NCI-H82 treated with DMSO at 0.1 percent for 48 hours (cell line): ENCODE measurements at regions not wholly inside any gene's neighbourhood (a gene's known extent, or its start where the extent isn't known, plus 50 kb on each side); places are given as distances from the start of the nearest gene placed in this dataset.

Source experiments
- DNase-seq: peaks from one replicate; lab custom pipeline; 2025; ENCODE audit not compliant: unreplicated experiment; lab: John Stamatoyannopoulos, UW

- DNase-seq, result no peak
Observed at GRCh38 chr4:30930276-30930675, 210.1 kb downstream of the PCDH7 start.

GRCh38 chr4:30932581-30932980 is 212.4 kb downstream of the PCDH7 start:
- DNase-seq, result no peak

- no peak for DNase-seq
Observed at GRCh38 chr4:30939069-30939468, 218.9 kb downstream of the PCDH7 start.

- DNase-seq, result no peak
Observed at GRCh38 chr4:30939684-30940083, 219.5 kb downstream of the PCDH7 start.

GRCh38 chr4:30941641-30942040 is 221.5 kb downstream of the PCDH7 start:
- no peak for DNase-seq

- DNase-seq, result no peak
Observed at GRCh38 chr4:30943356-30943755, 223.2 kb downstream of the PCDH7 start.

- no peak for DNase-seq
Observed at GRCh38 chr4:30945586-30945985, 225.4 kb downstream of the PCDH7 start.

GRCh38 chr4:30946288-30946687 is 226.1 kb downstream of the PCDH7 start:
- no peak for DNase-seq

- no peak for DNase-seq
Observed at GRCh38 chr4:30948653-30949052, 228.5 kb downstream of the PCDH7 start.

GRCh38 chr4:30950737-30951136 is 230.6 kb downstream of the PCDH7 start:
- no peak for DNase-seq

- no peak for DNase-seq
Observed at GRCh38 chr4:30952526-30953219, 232.5 kb downstream of the PCDH7 start.

- DNase-seq, result no peak
Observed at GRCh38 chr4:30953799-30954198, 233.6 kb downstream of the PCDH7 start.

GRCh38 chr4:30956916-30957315 is 236.7 kb downstream of the PCDH7 start:
- DNase-seq, result no peak

GRCh38 chr4:30957706-30958105 is 237.5 kb downstream of the PCDH7 start:
- DNase-seq, result no peak

GRCh38 chr4:30959781-30960485 is 239.8 kb downstream of the PCDH7 start:
- no peak for DNase-seq

GRCh38 chr4:30962939-30963338 is 242.8 kb downstream of the PCDH7 start:
- no peak for DNase-seq

GRCh38 chr4:30968926-30969325 is 248.8 kb downstream of the PCDH7 start:
- no peak for DNase-seq

GRCh38 chr4:30972542-30972941 is 252.4 kb downstream of the PCDH7 start:
- DNase-seq, result no peak

- DNase-seq, result no peak
Observed at GRCh38 chr4:30973993-30974392, 253.8 kb downstream of the PCDH7 start.

GRCh38 chr4:30979402-30979801 is 259.2 kb downstream of the PCDH7 start:
- no peak for DNase-seq

- no peak for DNase-seq
Observed at GRCh38 chr4:30989508-30989907, 269.3 kb downstream of the PCDH7 start.

- no peak for DNase-seq
Observed at GRCh38 chr4:30996841-30997240, 276.7 kb downstream of the PCDH7 start.

- no peak for DNase-seq
Observed at GRCh38 chr4:31005037-31005436, 284.9 kb downstream of the PCDH7 start.
